ENCODE measurements at regions not wholly inside any gene's neighbourhood (a gene's known extent, or its start where the extent isn't known, plus 50 kb on each side); places are given as distances from the start of the nearest gene placed in this dataset.

GRCh38 chr5:5011151-5011550 is 129.0 kb upstream of the ADAMTS16 start:
- Histone ChIP-seq H3K36me3 (ENCODE audit: low read depth) (no peaks in the 10 kb centered on the region), H3K27ac (ENCODE audit: poor library complexity, severe bottlenecking) (no peak overlapping the region), H3K27me3 (ENCODE audit: insufficient read depth, poor library complexity, severe bottlenecking) (peaks cover 7% of the 10 kb centered on the region), H3K9me3 (ENCODE audit: severe bottlenecking) (no peaks in the 10 kb centered on the region), H3K4me1 (ENCODE audit: insufficient read depth, poor library complexity, severe bottlenecking) (no peaks in the 10 kb centered on the region), H3K4me3 (ENCODE audit: severe bottlenecking) (no peak overlapping the region)
- ATAC-seq (ENCODE audit: low read depth), result no peak
- TF ChIP-seq CTCF (IDR thresholded peaks at IDR 0.05; ENCODE audit: poor library complexity, severe bottlenecking), result no peak
- DNase-seq (ENCODE audit: low spot score), result no peak

GRCh38 chr5:5014586-5015235 is 125.4 kb upstream of the ADAMTS16 start:
- H3K4me1 ChIP-seq (ENCODE audit: insufficient read depth, poor library complexity, severe bottlenecking), result no peaks in the 10 kb centered on the region
- H3K4me3 ChIP-seq (ENCODE audit: severe bottlenecking), result no peak overlapping the region
- H3K9me3 ChIP-seq (ENCODE audit: severe bottlenecking), result peaks cover 2% of the 10 kb centered on the region
- DNase-seq (ENCODE audit: low spot score) (no peak), ATAC-seq (ENCODE audit: low read depth) (peak; percentile 93)
- no peak overlapping the region for H3K27ac ChIP-seq (ENCODE audit: poor library complexity, severe bottlenecking)
- peaks cover 7% of the 10 kb centered on the region for H3K27me3 ChIP-seq (ENCODE audit: insufficient read depth, poor library complexity, severe bottlenecking)
- H3K36me3 ChIP-seq (ENCODE audit: low read depth), result no peaks in the 10 kb centered on the region
- TF ChIP-seq CTCF (IDR thresholded peaks at IDR 0.05; ENCODE audit: poor library complexity, severe bottlenecking), result no peak

GRCh38 chr5:5017827-5018577 is 122.1 kb upstream of the ADAMTS16 start:
- ATAC-seq (ENCODE audit: low read depth), result no peak
- no peak for DNase-seq (ENCODE audit: low spot score)
- no peaks in the 10 kb centered on the region for H3K36me3 ChIP-seq (ENCODE audit: low read depth)

GRCh38 chr5:5018578-5018970 is 121.6 kb upstream of the ADAMTS16 start:
- Histone ChIP-seq H3K4me1 (ENCODE audit: insufficient read depth, poor library complexity, severe bottlenecking) (no peaks in the 10 kb centered on the region), H3K36me3 (ENCODE audit: low read depth) (no peaks in the 10 kb centered on the region), H3K27ac (ENCODE audit: poor library complexity, severe bottlenecking) (no peak overlapping the region), H3K9me3 (ENCODE audit: severe bottlenecking) (peaks cover 2% of the 10 kb centered on the region), H3K27me3 (ENCODE audit: insufficient read depth, poor library complexity, severe bottlenecking) (peaks cover 5% of the 10 kb centered on the region), H3K4me3 (ENCODE audit: severe bottlenecking) (no peak overlapping the region)
- DNase-seq (ENCODE audit: low spot score), result no peak
- TF ChIP-seq CTCF (IDR thresholded peaks at IDR 0.05; ENCODE audit: poor library complexity, severe bottlenecking), result no peak
- no peak for ATAC-seq (ENCODE audit: low read depth)

More at GRCh38 chr5:5017827-5018577, 122.1 kb upstream of the ADAMTS16 start:
- TF ChIP-seq CTCF (IDR thresholded peaks at IDR 0.05; ENCODE audit: poor library complexity, severe bottlenecking), result no peak
- peaks cover 5% of the 10 kb centered on the region for H3K27me3 ChIP-seq (ENCODE audit: insufficient read depth, poor library complexity, severe bottlenecking)
- H3K9me3 ChIP-seq (ENCODE audit: severe bottlenecking), result peaks cover 2% of the 10 kb centered on the region
- H3K4me1 ChIP-seq (ENCODE audit: insufficient read depth, poor library complexity, severe bottlenecking), result no peaks in the 10 kb centered on the region
- no peak overlapping the region for H3K4me3 ChIP-seq (ENCODE audit: severe bottlenecking)
- H3K27ac ChIP-seq (ENCODE audit: poor library complexity, severe bottlenecking), result no peak overlapping the region

GRCh38 chr5:5021436-5021835 is 118.7 kb upstream of the ADAMTS16 start:
- Histone ChIP-seq H3K9me3 (ENCODE audit: severe bottlenecking) (peaks cover 2% of the 10 kb centered on the region), H3K4me1 (ENCODE audit: insufficient read depth, poor library complexity, severe bottlenecking) (no peaks in the 10 kb centered on the region), H3K27me3 (ENCODE audit: insufficient read depth, poor library complexity, severe bottlenecking) (no peaks in the 10 kb centered on the region), H3K36me3 (ENCODE audit: low read depth) (no peaks in the 10 kb centered on the region), H3K27ac (ENCODE audit: poor library complexity, severe bottlenecking) (no peak overlapping the region), H3K4me3 (ENCODE audit: severe bottlenecking) (no peak overlapping the region)
- DNase-seq (ENCODE audit: low spot score) (no peak), ATAC-seq (ENCODE audit: low read depth) (no peak)
- no peak for TF ChIP-seq CTCF (IDR thresholded peaks at IDR 0.05; ENCODE audit: poor library complexity, severe bottlenecking)
